NT2/D1 (cell line): ENCODE measurements at regions not wholly inside any gene's neighbourhood (a gene's known extent, or its start where the extent isn't known, plus 50 kb on each side); places are given as distances from the start of the nearest gene placed in this dataset.
"Not testable (repeated sequence)": the region's sequence is repeated elsewhere in the genome, so short reads cannot be mapped to it uniquely, and the experiment has no call there.

Experiments used
- SUZ12 ChIP-seq: IDR thresholded peaks from 2 replicates; pipeline ENCODE4 v1.6.1; 2011; ENCODE audit not compliant: insufficient read length, insufficient read depth; ENCODE audit errors: extremely low read depth
- YY1 ChIP-seq: IDR thresholded peaks from 2 replicates; pipeline ENCODE4 v1.6.1; 2011; ENCODE audit not compliant: insufficient read length, insufficient read depth
- ZNF274 ChIP-seq: IDR thresholded peaks from 2 replicates; pipeline ENCODE4 v1.6.1; 2011; ENCODE audit warnings: mild to moderate bottlenecking, low read depth, low read length

- TF ChIP-seq ZNF274, YY1, SUZ12: not testable (repeated sequence)
Measured at GRCh38 chr12:9395220-9395619, 187.0 kb upstream of the PZP start.
